ENCODE measurements at regions not wholly inside any gene's neighbourhood (a gene's known extent, or its start where the extent isn't known, plus 50 kb on each side); places are given as distances from the start of the nearest gene placed in this dataset.
"Not testable (repeated sequence)": the region's sequence is repeated elsewhere in the genome, so short reads cannot be mapped to it uniquely, and the experiment has no call there.

DNA sequence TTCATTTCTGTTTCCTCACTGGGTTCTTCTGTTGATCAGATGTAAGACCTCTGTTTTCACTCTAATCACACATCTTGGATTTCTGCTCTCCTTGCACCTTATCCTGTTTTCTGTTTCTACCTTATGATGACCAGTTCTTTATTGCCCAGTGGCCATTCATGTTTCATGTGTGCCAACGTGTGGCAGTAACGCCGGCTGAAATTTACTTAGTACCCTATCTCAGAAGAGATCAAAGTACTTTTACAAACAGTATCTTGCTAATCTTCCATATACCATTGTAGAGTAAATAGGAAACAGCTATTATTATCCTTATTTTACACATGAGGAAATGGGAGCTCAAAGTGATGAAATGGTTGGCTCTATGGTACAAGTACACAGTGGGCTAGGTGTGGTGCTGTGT lies 74.0 kb downstream of the GATA3 start:
- DNase-seq (ENCODE audit: low read depth, low spot score), result no peak

DNA sequence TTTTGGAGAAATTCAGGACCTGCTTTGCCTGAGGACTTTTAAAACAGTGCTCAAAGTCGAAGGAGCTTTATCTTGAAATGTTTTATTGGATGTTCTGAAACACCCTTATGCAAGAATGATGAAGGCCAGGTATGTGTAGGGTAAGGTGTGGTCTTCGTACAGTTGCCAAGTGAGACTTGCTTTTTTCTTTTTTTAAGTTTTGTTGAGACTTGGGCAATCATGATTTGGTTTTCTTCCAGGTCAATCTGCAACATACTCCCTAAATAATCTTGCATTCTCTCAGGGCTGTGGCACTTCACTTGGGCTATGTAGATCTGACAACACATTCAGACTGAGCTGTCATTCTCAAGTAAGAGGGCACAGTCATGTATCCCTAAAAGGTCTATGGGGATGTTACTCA lies 75.0 kb downstream of the GATA3 start:
- no peak for DNase-seq (ENCODE audit: low read depth, low spot score)

DNA sequence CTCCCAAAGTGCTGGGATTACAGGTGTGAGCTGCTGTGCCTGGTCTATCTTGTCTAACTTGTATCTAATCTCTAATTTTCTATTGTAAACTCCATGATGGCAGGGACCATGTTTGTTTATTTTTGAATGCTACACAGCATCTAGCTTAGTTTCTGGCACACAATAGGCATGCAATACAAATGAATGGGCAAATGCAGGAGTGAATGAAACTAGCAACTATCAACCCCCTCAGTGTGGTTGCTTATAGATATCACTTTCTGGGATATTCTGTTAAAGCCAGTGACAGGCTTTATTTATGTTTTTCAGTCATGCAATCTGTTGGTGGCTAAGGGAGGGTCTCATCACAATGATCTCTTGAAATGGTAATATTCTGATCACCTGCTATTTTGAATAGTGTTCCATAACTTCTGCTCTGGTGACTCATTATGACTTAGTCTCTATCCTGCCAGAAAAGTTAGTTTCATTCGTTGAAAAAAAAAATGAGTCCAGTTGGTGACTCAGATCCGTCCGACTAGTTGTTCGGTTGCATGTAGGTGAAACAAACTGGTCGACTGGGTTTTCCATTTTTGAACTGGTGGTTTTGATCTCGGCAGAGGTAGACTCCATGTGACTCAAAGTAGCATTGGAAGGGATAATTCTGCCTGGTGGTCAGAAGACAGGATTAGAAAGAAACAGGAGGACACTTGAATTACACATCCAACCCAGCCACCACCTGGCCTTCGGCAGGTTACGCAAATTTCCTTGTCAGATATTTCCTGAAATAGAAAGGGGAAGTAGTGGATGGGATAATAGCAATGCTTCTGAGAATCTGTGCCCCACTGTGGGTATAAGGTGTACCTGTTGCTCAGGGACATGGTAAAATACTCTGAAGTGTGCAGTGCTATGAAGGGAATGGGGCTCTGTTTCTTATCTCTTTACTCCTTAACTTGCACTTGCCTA lies 76.8 kb downstream of the GATA3 start:
- no peak for DNase-seq (ENCODE audit: low read depth, low spot score)

DNA sequence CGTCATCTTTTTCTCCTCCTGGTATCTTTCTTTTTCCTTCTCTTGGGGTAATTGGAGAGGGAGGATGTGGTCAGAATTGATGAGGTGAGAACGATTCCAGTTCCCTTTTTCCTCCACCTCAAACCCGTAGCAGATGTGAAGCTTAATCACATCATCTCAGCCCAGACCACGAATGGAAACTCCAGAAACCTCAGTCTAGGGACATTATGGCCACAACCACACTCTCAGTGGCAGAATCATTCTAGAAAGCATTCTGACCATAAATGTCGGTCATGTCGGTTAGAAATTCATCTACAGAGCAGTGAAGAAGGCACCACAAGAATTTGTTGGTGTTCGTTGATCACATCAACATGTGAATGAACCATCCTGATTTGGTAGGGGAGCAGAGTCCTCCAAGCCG lies 78.7 kb downstream of the GATA3 start:
- no peak for DNase-seq (ENCODE audit: low read depth, low spot score)

GRCh38 chr10:8136736-8137135 lies 82.2 kb downstream of the GATA3 start:
- DNase-seq (ENCODE audit: low read depth, low spot score), result no peak

DNA sequence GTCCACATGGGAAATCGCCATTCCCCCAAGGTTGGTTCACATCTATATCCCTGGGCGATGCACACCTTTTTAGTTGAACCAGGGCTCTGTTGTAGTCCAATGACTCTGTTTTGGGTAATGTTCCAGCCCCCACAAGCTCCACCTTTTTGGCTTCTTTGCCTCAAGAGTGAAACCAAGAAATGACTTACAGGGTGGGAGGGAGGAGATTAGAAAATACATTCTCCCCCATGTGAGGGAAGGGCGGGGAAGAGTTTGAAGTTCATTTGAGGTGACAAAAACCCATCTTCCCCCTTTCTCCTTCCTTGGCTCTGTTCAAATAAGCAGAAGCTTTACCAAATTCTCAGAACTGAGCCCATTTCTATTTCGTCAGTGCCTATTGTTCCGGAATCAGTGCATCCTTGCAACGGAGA lies 82.8 kb downstream of the GATA3 start:
- no peak for DNase-seq (ENCODE audit: low read depth, low spot score)

GRCh38 chr10:8137726-8138125 lies 83.2 kb downstream of the GATA3 start:
- DNase-seq (ENCODE audit: low read depth, low spot score), result no peak

GRCh38 chr10:8138471-8138870 lies 84.0 kb downstream of the GATA3 start:
- no peak for DNase-seq (ENCODE audit: low read depth, low spot score)

DNA sequence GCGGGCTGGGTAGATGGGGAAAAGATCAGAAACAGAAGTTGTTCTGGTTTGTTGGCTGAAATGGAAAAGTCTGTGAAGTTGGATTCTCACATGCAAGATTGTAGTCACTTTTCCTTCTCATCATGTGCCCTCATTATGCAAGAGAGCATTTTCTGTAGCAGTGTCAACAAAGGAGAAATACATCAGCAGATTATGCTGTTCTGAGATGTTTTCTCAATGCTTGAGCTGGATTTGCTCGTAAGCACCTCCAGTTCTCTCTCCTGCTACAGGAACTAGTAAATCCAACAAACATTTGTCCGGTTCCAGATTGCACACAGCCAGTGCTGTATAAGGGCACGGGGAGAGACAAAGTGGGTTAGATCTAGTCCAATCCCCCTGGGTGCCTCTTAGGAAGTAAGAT lies 90.0 kb downstream of the GATA3 start:
- no peak for DNase-seq (ENCODE audit: low read depth, low spot score)

DNA sequence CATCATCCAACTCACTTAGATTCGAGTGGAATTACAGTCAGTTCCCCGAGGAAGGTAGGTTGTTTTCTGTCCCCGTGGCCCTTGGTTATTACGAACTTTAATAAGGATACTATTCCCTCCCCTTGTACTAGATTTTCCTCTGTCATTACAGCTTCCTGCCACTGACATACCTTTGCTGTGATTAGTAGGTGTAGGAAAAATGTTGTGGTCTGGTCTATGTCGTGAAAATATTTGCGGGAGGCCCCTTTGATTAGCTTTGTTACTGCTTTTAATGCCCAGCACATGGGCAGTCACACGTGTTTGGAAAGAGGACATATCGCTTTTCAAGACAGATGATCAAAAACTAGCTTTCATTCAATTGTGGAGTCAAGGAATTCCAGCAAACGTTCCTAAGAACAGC lies 92.2 kb downstream of the GATA3 start:
- no peak for DNase-seq (ENCODE audit: low read depth, low spot score)

GRCh38 chr10:8149991-8150390 lies 95.5 kb downstream of the GATA3 start:
- DNase-seq (ENCODE audit: low read depth, low spot score), result no peak

DNA sequence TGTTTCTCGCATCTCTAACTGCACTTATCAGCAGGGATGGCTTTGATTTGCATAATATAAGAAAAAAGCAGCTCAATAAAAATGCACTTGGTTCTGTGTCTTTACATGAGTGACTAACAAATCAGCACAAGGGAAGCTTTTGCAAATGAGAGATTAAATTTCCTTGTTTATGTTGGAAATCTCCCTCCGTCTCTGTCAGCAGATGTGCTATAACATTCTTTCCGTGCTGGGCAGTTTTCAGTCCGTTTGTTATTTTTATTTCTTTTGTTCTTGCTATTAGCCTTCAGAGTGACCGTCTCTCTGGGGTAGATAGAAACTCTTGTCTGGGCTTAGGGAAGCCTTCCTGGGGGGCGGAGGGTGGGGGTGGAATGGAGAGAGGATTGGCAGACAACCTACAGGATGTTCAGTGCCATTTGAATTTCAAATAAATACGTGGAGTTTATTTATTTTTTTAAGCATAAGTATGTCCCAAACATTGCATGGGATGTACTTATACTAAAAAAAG lies 96.0 kb downstream of the GATA3 start:
- no peak for DNase-seq (ENCODE audit: low read depth, low spot score)

DNA sequence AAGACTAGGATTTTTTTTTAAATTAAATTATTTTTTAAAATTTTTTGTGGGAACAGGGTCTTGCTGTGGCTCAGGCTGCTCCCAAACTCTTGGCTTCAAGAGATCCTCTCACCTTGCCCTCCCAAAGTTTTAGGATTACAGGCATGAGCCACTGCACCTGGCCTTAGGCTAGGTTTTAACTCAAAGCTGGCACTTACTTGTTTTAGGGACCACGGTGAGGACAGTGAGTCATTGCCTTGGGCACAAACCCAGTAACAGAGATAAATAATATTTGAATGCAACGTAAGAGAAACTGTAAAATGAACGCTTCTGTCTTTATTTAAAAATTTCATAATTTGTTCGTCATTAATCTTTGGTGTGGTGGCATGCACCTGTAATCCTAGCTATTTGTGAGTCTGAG lies 96.6 kb downstream of the GATA3 start:
- DNase-seq (ENCODE audit: low read depth, low spot score), result no peak

DNA sequence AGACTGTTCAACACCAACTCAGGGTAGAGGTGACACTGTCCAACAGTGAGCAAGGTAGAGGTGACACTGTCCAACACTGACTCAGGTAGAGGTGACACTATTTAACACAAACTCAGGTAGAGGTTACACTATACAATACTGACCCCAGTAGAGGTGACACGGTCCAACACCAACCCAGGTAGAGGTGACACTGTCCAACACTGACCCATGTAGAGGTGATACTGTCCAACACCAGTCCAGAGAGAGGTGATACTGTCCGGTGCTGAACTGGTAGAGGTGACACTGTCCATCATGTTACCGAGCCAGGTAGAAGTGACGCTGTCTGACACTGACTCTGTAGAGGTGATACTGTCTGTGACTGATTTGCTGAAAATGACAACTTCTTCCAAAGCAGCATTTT lies 102.4 kb downstream of the GATA3 start:
- DNase-seq (ENCODE audit: low read depth, low spot score), result no peak

- DNase-seq (ENCODE audit: low read depth, low spot score), result no peak
Observed at GRCh38 chr10:8158193-8159071, 103.9 kb downstream of the GATA3 start.

DNA sequence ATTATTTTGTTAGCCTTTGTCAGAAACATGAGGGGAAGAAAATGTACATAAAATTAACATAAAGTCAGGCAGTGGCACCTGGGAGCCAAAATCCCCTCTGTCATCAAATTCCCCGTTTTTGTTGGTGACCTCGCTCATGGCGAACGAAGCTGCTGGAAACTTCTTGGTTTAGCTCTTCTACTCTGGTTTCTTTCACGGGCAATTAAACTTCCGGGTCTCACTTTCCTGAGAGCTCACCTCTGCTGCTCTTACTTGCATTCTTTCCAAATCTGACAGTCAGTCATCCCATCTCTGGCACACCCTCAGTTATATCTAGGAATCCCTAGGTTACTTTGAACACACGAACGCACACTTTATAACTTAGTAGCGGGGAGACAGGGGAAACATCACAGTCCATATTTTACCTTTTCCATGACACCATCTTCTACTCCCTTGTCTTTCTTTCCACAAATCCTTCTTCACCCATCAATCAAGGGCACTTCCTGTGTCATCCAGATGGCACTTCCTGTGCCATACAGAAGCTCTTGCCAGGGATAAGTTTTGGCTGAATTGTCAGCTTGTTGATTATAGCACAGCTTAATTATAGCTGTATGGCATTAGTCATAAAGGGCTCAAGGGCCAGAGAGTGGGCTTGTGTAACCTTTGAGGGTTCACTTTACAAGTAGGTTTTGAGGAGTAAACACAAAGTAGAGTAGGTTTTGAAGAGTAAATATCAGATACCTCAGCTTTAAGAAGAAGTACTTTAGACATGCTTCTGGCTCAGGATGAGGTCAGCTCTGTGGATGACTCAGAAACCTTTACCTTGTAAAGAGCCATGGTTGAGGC lies 105.1 kb downstream of the GATA3 start:
- no peak for DNase-seq (ENCODE audit: low read depth, low spot score)

GRCh38 chr10:8163824-8164223 lies 109.3 kb downstream of the GATA3 start:
- DNase-seq (ENCODE audit: low read depth, low spot score), result no peak

- not testable (repeated sequence) for DNase-seq (ENCODE audit: low read depth, low spot score)
Observed at GRCh38 chr10:8164640-8165039, 110.2 kb downstream of the GATA3 start.

DNA sequence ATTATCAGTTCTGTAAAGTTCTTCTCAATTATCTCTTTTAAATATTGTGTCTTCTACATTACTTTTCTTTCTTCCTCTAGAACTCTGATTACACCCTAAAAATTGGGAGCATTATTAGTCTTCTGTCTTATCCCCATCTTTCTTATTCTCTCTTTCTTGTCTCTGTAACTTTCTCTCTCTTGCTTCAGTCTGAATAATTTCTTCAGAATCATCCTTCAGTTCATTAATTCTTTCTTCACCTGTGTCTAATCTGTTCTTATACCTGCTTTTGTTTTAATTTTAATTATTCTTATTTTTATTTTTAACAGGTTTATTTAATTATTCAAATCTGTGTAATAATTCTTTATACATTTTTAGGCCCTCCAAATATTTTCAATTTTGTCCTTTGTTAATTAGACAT lies 114.3 kb downstream of the GATA3 start:
- no peak for DNase-seq (ENCODE audit: low read depth, low spot score)

- DNase-seq (ENCODE audit: low read depth, low spot score), result no peak
Observed at GRCh38 chr10:8171008-8171407, 116.5 kb downstream of the GATA3 start.

- DNase-seq (ENCODE audit: low read depth, low spot score), result no peak
Observed at GRCh38 chr10:8172604-8173003, 118.1 kb downstream of the GATA3 start.
